GM13976 (cell line): ENCODE measurements at regions not wholly inside any gene's neighbourhood (a gene's known extent, or its start where the extent isn't known, plus 50 kb on each side); places are given as distances from the start of the nearest gene placed in this dataset.

Source experiments
- DNase-seq: peaks from one replicate; pipeline ENCODE4 v3.0.0; 2012; ENCODE audit warnings: low spot score
- CTCF ChIP-seq: IDR thresholded peaks from 2 replicates; pipeline ENCODE4 v1.5.1; 2012; ENCODE audit warnings: borderline replicate concordance, mild to moderate bottlenecking; ENCODE audit not compliant: insufficient read depth; ENCODE audit errors: extremely low read depth, missing control alignments, control extremely low read depth
- in situ Hi-C: fragments of 300-500 bp; cut with MboI; formaldehyde crosslinking; loops from one replicate; pipeline ENCODE4 v1.12.0; 2022; ENCODE audit warnings: low sequenced_read_pairs, mixed read lengths, inconsistent platforms; ENCODE audit not compliant: unreplicated experiment

GRCh38 chr16:75931043-75931442 is 204.8 kb upstream of the CPHXL start:
- DNase-seq: no peak
- in situ Hi-C loops: no loop called here
- TF ChIP-seq CTCF: no peak

- no peak for DNase-seq
- TF ChIP-seq CTCF: no peak
- in situ Hi-C loops: no loop called here
Measured at GRCh38 chr16:75931970-75932369, 205.7 kb upstream of the CPHXL start.

- no peak for DNase-seq
- in situ Hi-C loops: no loop called here
- TF ChIP-seq CTCF: no peak
Measured at GRCh38 chr16:75938818-75939217, 212.5 kb upstream of the CPHXL start.

GRCh38 chr16:75942351-75942750 is 216.1 kb upstream of the CPHXL start:
- TF ChIP-seq CTCF: no peak
- in situ Hi-C loops: no loop called here
- no peak for DNase-seq

- no peak for TF ChIP-seq CTCF
- in situ Hi-C loops: no loop called here
- no peak for DNase-seq
Measured at GRCh38 chr16:75942936-75943335, 216.6 kb upstream of the CPHXL start.

- in situ Hi-C loops: no loop called here
- no peak for TF ChIP-seq CTCF
- no peak for DNase-seq
Measured at GRCh38 chr16:75943705-75944514, 217.6 kb upstream of the CPHXL start.

GRCh38 chr16:75945916-75946457 is 219.7 kb upstream of the CPHXL start:
- no peak for DNase-seq
- no peak for TF ChIP-seq CTCF
- in situ Hi-C loops: no loop called here
